GM23338 (cell line): ENCODE measurements at regions not wholly inside any gene's neighbourhood (a gene's known extent, or its start where the extent isn't known, plus 50 kb on each side); places are given as distances from the start of the nearest gene placed in this dataset.

ENCODE experiments used
- CREB1 ChIP-seq: fragments of 250-450 bp; sonication (Bioruptor Pico); IDR thresholded peaks from 2 replicates; pipeline ENCODE4 v1.5.0; 2020; ENCODE audit warnings: low read depth, mild to moderate bottlenecking, moderate library complexity
- CTCF ChIP-seq, 2 experiments: fragments of 200-600 bp in 1 of 2; sonication (generic) in 1 of 2; conservative IDR thresholded peaks; 2 replicates each; pipeline versions ENCODE4 v1.5.1 to v1.6.1; 2016 to 2017; ENCODE audit warnings: antibody characterized with exemption in 2 of 2, low read depth in 2 of 2, mild to moderate bottlenecking in 2 of 2, moderate library complexity in 1 of 2
- ETS1 ChIP-seq: IDR thresholded peaks from 2 replicates; pipeline ENCODE4 v1.6.1; 2016; ENCODE audit warnings: antibody characterized with exemption
- EZH2 ChIP-seq: fragments of 200-600 bp; sonication (generic); IDR thresholded peaks from one replicate; pipeline ENCODE4 v1.8.0; 2017; ENCODE audit warnings: antibody characterized with exemption, mild to moderate bottlenecking, low read depth; ENCODE audit not compliant: unreplicated experiment
- POLR2AphosphoS5 ChIP-seq: IDR thresholded peaks from 2 replicates; pipeline ENCODE4 v1.6.1; 2016; ENCODE audit warnings: antibody characterized with exemption, low read depth
- REST ChIP-seq: IDR thresholded peaks from one replicate; pipeline ENCODE4 v1.6.1; 2018; ENCODE audit warnings: antibody characterized with exemption; ENCODE audit not compliant: unreplicated experiment
- STAT1 ChIP-seq: IDR thresholded peaks from one replicate; pipeline ENCODE4 v1.6.1; 2016; ENCODE audit warnings: antibody characterized with exemption; ENCODE audit not compliant: unreplicated experiment
- ZNF331 ChIP-seq: fragments of 250-450 bp; sonication (Bioruptor Pico); IDR thresholded peaks from 2 replicates; pipeline ENCODE4 v1.5.0; 2020; ENCODE audit warnings: low read depth, mild to moderate bottlenecking, moderate library complexity
- ZNF462 ChIP-seq: fragments of 250-450 bp; sonication (Bioruptor Pico); IDR thresholded peaks from 2 replicates; pipeline ENCODE4 v1.5.0; 2020; ENCODE audit warnings: mild to moderate bottlenecking, moderate library complexity

- no peak for TF ChIP-seq POLR2AphosphoS5
- TF ChIP-seq CTCF (conservative IDR thresholded peaks at IDR 0.05; ENCODE audit: low read depth in 2 of 2): no peak
- no peak for TF ChIP-seq REST
- TF ChIP-seq ZNF331 (CRISPR knock-in tag): no peak
- no peak for TF ChIP-seq EZH2
- TF ChIP-seq CREB1 (CRISPR knock-in tag): no peak
- no peak for TF ChIP-seq ETS1
- no peak for TF ChIP-seq ZNF462
- TF ChIP-seq STAT1: no peak
Observed at GRCh38 chr5:44919560-44919959, 110.8 kb downstream of the MRPS30 start.
